HCT116 (cell line): ENCODE measurements at regions not wholly inside any gene's neighbourhood (a gene's known extent, or its start where the extent isn't known, plus 50 kb on each side); places are given as distances from the start of the nearest gene placed in this dataset.

ENCODE experiments used
- EZH2 ChIP-seq: fragments of 200-600 bp; sonication (generic); IDR thresholded peaks from 2 replicates; pipeline ENCODE4 v1.6.1; 2017; ENCODE audit warnings: antibody characterized with exemption, mixed run types
- POLR2A ChIP-seq: IDR thresholded peaks from 2 replicates; pipeline ENCODE4 v1.7.0; 2011; ENCODE audit warnings: borderline replicate concordance; ENCODE audit not compliant: insufficient read depth, insufficient read length; ENCODE audit errors: extremely low read depth
- SRF ChIP-seq: IDR thresholded peaks from 2 replicates; pipeline ENCODE4 v1.6.1; 2012; ENCODE audit warnings: low read depth
- TF ChIP-seq, protein P1 (sequence below), 3 experiments: fragments of 200-600 bp in 1 of 3; sonication (generic) in 1 of 3; IDR thresholded peaks in 2 of 3; conservative IDR thresholded peaks in 1 of 3; 2 replicates each; pipeline ENCODE4 v1.5.1; 2012 to 2017; ENCODE audit warnings: low read depth in 2 of 3, low read length in 2 of 3, antibody characterized with exemption in 1 of 3, borderline replicate concordance in 1 of 3, control low read depth in 1 of 3, mild to moderate bottlenecking in 1 of 3, mixed read lengths in 1 of 3, mixed run types in 1 of 3, moderate library complexity in 1 of 3; ENCODE audit not compliant: insufficient read depth in 1 of 3

DNA sequence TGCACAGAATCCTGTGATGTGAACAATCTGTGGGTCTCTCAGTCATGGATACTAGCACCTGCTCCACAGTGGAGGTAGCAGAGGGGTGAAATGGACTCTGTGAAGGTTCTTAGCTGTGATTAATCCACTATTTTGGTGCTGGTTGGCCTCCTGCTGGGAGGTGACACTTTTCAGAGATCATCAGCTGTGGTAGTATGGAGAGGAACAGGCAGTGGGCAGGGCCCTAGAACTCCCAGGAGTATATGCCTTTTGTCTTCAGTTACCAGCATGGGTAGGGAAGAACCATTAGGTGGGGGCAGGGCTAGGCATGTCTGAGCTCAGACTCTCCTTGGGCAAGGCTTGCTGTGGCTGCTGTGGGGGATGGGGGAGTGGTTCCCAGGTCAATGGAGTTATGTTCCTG lies 54.0 kb upstream of the KCNJ15 start:
- TF ChIP-seq EZH2, result no peak
- no peak for TF ChIP-seq POLR2A
- TF ChIP-seq, protein P1, sequence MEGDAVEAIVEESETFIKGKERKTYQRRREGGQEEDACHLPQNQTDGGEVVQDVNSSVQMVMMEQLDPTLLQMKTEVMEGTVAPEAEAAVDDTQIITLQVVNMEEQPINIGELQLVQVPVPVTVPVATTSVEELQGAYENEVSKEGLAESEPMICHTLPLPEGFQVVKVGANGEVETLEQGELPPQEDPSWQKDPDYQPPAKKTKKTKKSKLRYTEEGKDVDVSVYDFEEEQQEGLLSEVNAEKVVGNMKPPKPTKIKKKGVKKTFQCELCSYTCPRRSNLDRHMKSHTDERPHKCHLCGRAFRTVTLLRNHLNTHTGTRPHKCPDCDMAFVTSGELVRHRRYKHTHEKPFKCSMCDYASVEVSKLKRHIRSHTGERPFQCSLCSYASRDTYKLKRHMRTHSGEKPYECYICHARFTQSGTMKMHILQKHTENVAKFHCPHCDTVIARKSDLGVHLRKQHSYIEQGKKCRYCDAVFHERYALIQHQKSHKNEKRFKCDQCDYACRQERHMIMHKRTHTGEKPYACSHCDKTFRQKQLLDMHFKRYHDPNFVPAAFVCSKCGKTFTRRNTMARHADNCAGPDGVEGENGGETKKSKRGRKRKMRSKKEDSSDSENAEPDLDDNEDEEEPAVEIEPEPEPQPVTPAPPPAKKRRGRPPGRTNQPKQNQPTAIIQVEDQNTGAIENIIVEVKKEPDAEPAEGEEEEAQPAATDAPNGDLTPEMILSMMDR (IDR thresholded peaks at IDR 0.05 in 2 of 3, conservative IDR thresholded peaks at IDR 0.05 in 1 of 3; ENCODE audit: borderline replicate concordance in 1 of 3, insufficient read depth in 1 of 3, low read depth in 2 of 3, low read length in 2 of 3), result no peak
- TF ChIP-seq SRF, result no peak
